ENCODE measurements at regions not wholly inside any gene's neighbourhood (a gene's known extent, or its start where the extent isn't known, plus 50 kb on each side); places are given as distances from the start of the nearest gene placed in this dataset.

DNA sequence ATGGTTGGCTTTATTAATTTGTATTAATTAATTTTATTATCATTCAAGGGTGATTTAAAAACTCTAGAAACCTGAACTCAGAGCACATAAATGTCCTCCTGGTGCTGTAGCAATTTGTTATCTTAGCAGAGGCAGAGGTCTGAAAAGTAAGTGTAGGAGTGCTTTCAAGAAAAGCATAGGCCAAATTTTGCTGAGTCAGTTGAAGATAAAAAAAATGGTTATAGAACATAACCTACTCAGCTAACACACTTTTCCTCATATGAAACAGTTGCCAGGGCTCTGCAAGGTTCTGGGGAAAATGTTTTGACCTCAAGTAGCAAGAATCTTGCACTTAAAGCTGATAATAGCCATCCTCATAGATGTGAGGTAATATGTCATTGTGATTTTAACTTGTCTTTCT lies 53.5 kb upstream of the CHODL start:
- DNase-seq (ENCODE audit: low read depth in 2 of 2, low spot score in 1 of 2): no peak

- DNase-seq (ENCODE audit: low read depth in 2 of 2, low spot score in 1 of 2): no peak
These were observed 66.1 kb upstream of the CHODL start for GRCh38 chr21:18178509-18178908.

DNA sequence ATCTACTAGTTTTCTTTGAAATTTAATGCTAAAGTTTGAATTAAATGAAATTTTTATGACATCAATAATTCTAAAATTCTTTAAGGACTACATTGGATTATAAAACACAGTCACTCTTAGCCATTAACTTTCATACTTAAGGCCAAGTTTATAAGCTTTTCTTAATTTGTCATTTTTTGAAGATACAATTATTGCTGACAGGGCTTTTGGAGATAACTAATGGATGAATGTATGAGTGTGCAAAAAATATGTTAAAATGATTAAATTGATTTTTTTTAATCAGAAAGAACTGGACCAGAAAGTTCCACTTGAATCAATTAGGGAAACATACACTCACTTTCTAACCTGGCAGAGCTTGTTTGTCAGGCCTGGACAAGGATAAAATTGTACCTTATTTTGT lies 70.3 kb upstream of the CHODL start:
- no peak for DNase-seq (ENCODE audit: low read depth in 2 of 2, low spot score in 1 of 2)

DNA sequence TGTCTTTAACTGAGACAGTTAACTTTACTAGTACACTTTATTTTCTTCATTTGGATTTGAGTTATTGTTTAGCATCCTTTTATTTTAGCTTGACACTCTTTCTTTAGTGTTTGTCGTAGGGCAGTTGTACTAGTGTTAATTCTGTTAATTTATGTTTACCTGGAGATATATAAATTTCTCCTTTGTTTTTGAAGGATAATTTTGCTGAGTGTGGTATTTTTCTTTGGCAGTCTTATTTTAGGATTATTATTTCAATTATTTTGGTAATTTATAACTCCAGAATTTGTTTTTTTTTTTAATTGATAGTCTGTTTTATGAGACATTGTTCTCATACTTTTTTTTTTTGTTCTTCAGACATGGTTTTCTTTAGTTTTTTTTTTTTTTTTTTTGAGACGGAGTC lies 73.8 kb upstream of the CHODL start:
- DNase-seq (ENCODE audit: low read depth in 2 of 2, low spot score in 1 of 2): no peak

DNA sequence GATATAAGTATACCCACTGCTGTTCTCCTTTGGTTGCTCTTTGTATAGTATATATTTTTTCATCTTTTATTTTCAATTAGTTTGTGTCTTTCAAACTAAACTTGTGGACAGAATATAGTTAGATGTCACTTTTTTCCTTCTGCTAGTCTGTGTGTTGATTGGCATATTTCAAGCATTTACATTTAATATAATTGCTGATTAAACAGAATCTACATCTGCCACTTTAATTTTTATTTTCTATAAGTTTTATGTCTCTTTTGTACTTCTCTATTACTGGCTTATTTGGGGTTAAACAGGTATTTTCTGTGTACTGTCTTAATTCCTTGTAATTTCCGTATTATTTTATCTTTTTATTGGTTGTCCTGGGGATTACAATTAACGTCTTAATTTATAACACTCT lies 74.4 kb upstream of the CHODL start:
- no peak for DNase-seq (ENCODE audit: low read depth in 2 of 2, low spot score in 1 of 2)

DNA sequence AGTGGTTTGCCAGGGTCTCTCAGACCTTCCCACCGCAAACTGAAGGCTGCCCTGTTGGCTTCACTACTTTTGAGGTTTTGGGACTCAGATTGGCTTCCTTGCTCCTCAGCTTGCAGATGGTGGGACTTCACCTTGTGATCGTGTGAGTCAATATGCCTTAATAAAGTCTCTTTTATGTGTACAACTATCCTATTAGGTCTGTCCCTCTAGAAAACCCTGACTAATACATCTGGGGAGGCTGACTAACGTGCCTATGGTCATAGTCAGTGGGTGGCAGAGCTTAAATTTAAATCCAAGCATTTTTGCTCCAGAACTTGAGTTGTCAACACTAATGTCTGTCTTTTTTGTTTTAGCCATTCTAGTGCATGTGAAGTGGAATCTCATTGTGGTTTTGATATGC lies 76.5 kb upstream of the CHODL start:
- no peak for DNase-seq (ENCODE audit: low read depth in 2 of 2, low spot score in 1 of 2)

DNA sequence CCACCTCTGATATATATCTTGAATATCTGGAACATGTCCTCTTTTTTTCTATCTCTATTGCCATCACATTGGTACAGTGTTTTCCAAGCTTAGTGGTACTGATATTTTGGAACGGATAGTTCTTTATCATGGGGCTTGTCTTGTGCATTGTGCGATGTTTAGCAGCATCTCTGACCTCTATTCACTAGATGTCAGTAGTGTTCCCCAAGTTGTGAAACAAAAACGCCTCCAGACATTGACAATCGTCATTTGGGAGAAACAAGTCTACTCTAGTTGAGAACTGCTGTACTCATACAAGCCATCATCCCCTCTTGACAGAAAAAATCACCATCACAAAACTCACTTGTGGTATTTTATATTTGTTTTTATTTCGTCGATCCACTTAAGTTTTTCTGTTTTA lies 79.7 kb upstream of the CHODL start:
- no peak for DNase-seq (ENCODE audit: low read depth in 2 of 2, low spot score in 1 of 2)

GRCh38 chr21:18164483-18164882 lies 80.2 kb upstream of the CHODL start:
- DNase-seq (ENCODE audit: low read depth in 2 of 2, low spot score in 1 of 2): no peak

DNA sequence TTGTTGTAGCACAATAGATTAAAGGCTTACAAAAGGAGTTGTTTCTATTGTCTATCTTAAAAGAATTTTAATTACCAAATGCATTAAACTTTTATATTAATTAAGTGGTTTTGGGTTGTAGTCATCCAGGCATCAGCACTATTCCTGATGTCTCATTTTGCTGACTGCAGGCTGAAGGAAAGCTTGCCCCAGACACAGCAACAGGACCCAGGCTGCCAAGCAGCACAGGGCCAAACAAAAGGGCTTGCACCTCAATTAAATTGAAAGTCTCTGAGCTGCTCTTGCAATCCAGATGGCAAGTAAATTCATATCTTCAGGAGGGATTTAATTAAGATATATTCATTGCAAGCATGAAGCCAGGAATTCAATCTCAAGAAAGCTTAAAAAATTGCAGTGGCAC lies 80.7 kb upstream of the CHODL start:
- no peak for DNase-seq (ENCODE audit: low read depth in 2 of 2, low spot score in 1 of 2)

GRCh38 chr21:18161841-18162240 lies 82.8 kb upstream of the CHODL start:
- DNase-seq (ENCODE audit: low read depth in 2 of 2, low spot score in 1 of 2): no peak

- DNase-seq (ENCODE audit: low read depth in 2 of 2, low spot score in 1 of 2): no peak
These were observed 87.2 kb upstream of the CHODL start for GRCh38 chr21:18157406-18157805.

- DNase-seq (ENCODE audit: low read depth in 2 of 2, low spot score in 1 of 2): no peak
These were observed 89.0 kb upstream of the CHODL start for GRCh38 chr21:18155508-18156193.

DNA sequence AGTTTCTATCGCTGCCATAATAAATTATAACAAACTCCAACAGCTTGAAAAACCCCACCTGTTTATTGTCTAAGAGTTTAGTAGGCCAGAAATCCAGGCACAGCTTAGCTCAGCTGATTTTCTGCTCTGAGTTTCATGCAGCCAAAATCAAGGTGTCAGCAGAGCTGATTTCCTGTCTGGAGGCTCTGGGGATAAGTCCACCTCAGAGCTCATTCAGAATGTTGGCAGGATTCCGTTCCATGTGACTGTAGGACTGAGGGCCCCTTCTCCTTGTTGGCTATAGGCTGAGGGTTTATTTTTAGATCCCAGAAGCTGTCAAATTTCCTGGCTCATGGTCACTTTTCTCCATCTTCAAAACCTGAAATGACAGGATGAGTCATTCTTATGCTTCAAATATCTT lies 91.6 kb upstream of the CHODL start:
- DNase-seq (ENCODE audit: low read depth in 2 of 2, low spot score in 1 of 2): no peak

DNA sequence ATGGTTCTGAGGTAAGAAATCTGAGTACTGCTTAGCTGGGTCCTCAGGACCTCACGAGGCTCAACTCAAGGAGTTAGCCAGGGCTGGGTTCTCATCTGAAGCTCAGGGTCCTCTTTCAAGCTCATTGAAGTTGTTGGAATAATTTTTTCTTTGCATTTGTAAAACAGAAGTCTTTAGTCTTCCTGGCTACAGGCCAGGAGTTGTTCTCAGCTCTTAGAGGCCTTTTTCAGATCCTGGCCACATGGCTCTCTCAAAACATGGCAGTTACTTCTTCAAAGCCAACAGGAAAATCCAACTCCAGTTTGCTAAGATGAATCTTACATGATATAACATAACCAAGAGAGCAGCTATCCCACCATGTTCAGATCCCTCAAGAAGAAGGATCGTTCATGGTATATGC lies 92.3 kb upstream of the CHODL start:
- no peak for DNase-seq (ENCODE audit: low read depth in 2 of 2, low spot score in 1 of 2)

GRCh38 chr21:18151046-18151445 lies 93.6 kb upstream of the CHODL start:
- no peak for DNase-seq (ENCODE audit: low read depth in 2 of 2, low spot score in 1 of 2)

- DNase-seq (ENCODE audit: low read depth in 2 of 2, low spot score in 1 of 2): no peak
These were observed 96.2 kb upstream of the CHODL start for GRCh38 chr21:18148401-18148800.

- DNase-seq (ENCODE audit: low read depth in 2 of 2, low spot score in 1 of 2): no peak
These were observed 97.0 kb upstream of the CHODL start for GRCh38 chr21:18147678-18148077.

- DNase-seq (ENCODE audit: low read depth in 2 of 2, low spot score in 1 of 2): no peak
These were observed 97.8 kb upstream of the CHODL start for GRCh38 chr21:18146820-18147219.

DNA sequence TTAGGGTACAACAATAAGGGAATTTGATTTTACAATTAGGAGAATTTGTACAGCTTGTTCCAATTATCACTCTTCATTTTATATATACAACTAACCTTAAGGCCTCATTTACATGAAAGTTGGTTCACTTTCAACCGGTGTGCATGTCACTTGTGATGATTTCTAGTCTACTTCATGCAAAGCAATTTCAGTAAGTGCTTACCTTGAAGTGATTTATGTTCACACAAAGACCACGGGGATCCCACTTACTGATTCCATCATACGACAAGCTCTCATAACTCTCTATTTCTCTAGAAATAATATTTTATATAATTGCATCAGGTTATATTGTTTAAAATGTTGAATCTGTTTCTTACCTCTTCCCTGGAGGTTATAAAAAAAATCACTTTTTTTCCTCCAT lies 100.3 kb upstream of the CHODL start:
- DNase-seq (ENCODE audit: low read depth in 2 of 2, low spot score in 1 of 2): no peak

DNA sequence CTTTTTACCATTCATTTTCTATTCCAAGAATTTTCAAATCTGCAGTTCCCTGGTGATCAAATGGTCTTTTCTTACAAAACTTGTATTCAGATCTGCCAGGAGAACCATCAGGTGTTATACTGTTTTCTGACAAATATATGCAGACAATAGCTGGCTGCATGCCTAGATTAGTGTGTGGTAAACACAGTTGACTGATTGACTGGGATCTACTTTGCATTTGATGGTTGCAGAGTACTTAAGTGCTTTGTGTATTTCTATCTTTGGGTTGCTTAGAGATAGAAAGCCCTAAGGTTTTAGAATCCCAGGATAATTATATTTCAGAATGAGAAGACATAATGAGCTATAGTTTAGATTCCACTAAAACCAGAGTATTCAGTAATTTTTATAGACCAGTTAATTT lies 102.0 kb upstream of the CHODL start:
- DNase-seq (ENCODE audit: low read depth in 2 of 2, low spot score in 1 of 2): no peak

GRCh38 chr21:18138507-18138906 lies 106.1 kb upstream of the CHODL start:
- no peak for DNase-seq (ENCODE audit: low read depth in 2 of 2, low spot score in 1 of 2)

- DNase-seq (ENCODE audit: low read depth in 2 of 2, low spot score in 1 of 2): no peak
These were observed 115.1 kb upstream of the CHODL start for GRCh38 chr21:18129526-18129925.

DNA sequence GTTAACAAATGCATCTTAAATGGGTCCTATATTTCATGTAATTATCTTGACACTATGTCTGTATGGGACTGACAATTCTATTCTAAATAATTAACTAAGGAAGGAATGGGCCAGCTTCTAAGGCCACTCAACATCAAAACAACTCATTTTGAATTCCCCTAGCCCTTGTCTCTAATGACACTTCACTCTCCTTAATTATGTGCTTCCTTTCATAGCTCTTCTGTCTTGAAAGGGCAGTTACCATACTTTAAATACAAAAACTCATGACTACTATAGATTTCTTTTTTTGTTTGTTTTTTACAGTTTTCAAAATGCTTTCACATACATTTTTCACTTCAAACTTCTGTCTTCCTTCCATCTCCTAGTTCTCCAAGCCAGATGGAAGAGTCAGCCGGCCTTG lies 126.1 kb upstream of the CHODL start:
- DNase-seq (ENCODE audit: low read depth in 2 of 2, low spot score in 1 of 2): no peak

- DNase-seq (ENCODE audit: low read depth in 2 of 2, low spot score in 1 of 2): no peak
These were observed 127.5 kb upstream of the CHODL start for GRCh38 chr21:18117176-18117575.
